C4-2B (cell line): ENCODE measurements at regions not wholly inside any gene's neighbourhood (a gene's known extent, or its start where the extent isn't known, plus 50 kb on each side); places are given as distances from the start of the nearest gene placed in this dataset.

ENCODE experiments used
- ZFX ChIP-seq: fragments of 450-650 bp; IDR thresholded peaks from 2 replicates; pipeline ENCODE4 v1.6.1; 2017
- TF ChIP-seq, protein P1 (sequence below): fragments of 450-650 bp; conservative IDR thresholded peaks from 2 replicates; pipeline ENCODE4 v1.5.1; 2017; ENCODE audit warnings: mild to moderate bottlenecking

DNA sequence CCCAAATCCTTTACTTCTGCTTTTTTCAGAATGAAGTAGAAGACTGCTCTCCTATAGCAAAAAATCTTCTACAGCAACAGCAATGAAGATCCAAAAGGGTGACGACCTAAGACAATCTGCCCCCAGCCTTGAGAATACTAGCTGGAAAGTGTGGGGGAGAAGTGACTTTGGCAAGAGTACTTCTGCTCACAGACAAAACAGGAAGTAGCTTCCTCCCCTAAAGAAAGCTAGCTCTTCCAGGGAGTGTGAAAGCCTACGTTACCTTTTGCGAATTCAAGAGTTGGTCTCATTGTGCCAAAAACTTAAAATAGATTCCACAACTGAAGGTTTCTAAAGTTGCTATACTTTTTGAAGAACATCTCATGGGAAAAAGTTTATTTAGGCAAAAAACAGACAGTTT is 1069.2 kb upstream of the CHAC2 start:
- TF ChIP-seq, protein P1, sequence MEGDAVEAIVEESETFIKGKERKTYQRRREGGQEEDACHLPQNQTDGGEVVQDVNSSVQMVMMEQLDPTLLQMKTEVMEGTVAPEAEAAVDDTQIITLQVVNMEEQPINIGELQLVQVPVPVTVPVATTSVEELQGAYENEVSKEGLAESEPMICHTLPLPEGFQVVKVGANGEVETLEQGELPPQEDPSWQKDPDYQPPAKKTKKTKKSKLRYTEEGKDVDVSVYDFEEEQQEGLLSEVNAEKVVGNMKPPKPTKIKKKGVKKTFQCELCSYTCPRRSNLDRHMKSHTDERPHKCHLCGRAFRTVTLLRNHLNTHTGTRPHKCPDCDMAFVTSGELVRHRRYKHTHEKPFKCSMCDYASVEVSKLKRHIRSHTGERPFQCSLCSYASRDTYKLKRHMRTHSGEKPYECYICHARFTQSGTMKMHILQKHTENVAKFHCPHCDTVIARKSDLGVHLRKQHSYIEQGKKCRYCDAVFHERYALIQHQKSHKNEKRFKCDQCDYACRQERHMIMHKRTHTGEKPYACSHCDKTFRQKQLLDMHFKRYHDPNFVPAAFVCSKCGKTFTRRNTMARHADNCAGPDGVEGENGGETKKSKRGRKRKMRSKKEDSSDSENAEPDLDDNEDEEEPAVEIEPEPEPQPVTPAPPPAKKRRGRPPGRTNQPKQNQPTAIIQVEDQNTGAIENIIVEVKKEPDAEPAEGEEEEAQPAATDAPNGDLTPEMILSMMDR = no peak
- no peak for TF ChIP-seq ZFX
